H1 (cell line): ENCODE measurements at regions not wholly inside any gene's neighbourhood (a gene's known extent, or its start where the extent isn't known, plus 50 kb on each side); places are given as distances from the start of the nearest gene placed in this dataset.

Experiments
- CTCF ChIP-seq, 3 experiments: IDR thresholded peaks; 1 replicate in 2 of 3; 2 replicates in 1 of 3; pipeline versions ENCODE4 v1.5.1 to v1.6.1; 2011; ENCODE audit warnings: low read length in 3 of 3, mild to moderate bottlenecking in 3 of 3, inconsistent platforms in 2 of 3, low read depth in 1 of 3, moderate library complexity in 1 of 3; ENCODE audit not compliant: insufficient read depth in 1 of 3; ENCODE audit errors: control extremely low read depth in 1 of 3
- EZH2 ChIP-seq: fragments of 200-600 bp; sonication (generic); IDR thresholded peaks from 2 replicates; pipeline ENCODE4 v1.7.1; 2012; ENCODE audit warnings: low read depth, mild to moderate bottlenecking, moderate library complexity, low read length, inconsistent platforms; ENCODE audit not compliant: severe bottlenecking
- POLR2AphosphoS5 ChIP-seq: IDR thresholded peaks from 2 replicates; pipeline ENCODE4 v1.6.1; 2011; ENCODE audit warnings: low read depth, low read length
- YY1 ChIP-seq: IDR thresholded peaks from 2 replicates; pipeline ENCODE4 v1.6.1; 2011; ENCODE audit warnings: low read depth, mild to moderate bottlenecking, low read length

- TF ChIP-seq POLR2AphosphoS5 (no peak), CTCF (IDR thresholded peaks at IDR 0.05; ENCODE audit: control extremely low read depth in 1 of 3, insufficient read depth in 1 of 3, low read depth in 1 of 3, low read length in 3 of 3) (peak; percentile 31 to 60 (median 52); a peak in 3 of 4 replicates), YY1 (no peak), EZH2 (no peak)
Measured at GRCh38 chr12:81992461-81992860, 233.3 kb upstream of the PPFIA2 start.
